Brain microvascular endothelial cell (primary cell): ENCODE measurements at regions not wholly inside any gene's neighbourhood (a gene's known extent, or its start where the extent isn't known, plus 50 kb on each side); places are given as distances from the start of the nearest gene placed in this dataset.

Source experiments
- DNase-seq: peaks from one replicate; pipeline ENCODE4 v3.0.0-alpha.2; 2020
- H3K27ac ChIP-seq: fragments of 250-450 bp; sonication (Bioruptor Pico); 2 replicates; pipeline ENCODE4 v1.5.1; 2020; ENCODE audit warnings: mild to moderate bottlenecking, moderate library complexity
- H3K27me3 ChIP-seq: fragments of 250-450 bp; sonication (Bioruptor Pico); replicated peaks from 2 replicates; pipeline ENCODE4 v1.5.1; 2020; ENCODE audit warnings: mild to moderate bottlenecking
- H3K36me3 ChIP-seq: fragments of 250-450 bp; sonication (Bioruptor Pico); replicated peaks from 2 replicates; pipeline ENCODE4 v1.5.1; 2020; ENCODE audit warnings: mild to moderate bottlenecking
- H3K4me3 ChIP-seq: 2 replicates; pipeline ENCODE4 v1.5.1; 2011; ENCODE audit warnings: low read depth, mild to moderate bottlenecking, control low read depth, low read length, moderate library complexity
- CTCF ChIP-seq: IDR thresholded peaks from 2 replicates; pipeline ENCODE4 v1.5.1; 2011; ENCODE audit warnings: low read depth, mild to moderate bottlenecking, moderate library complexity, low read length, control low read depth, inconsistent platforms; ENCODE audit errors: missing control alignments
- in situ Hi-C: cut with HindIII; loops from 2 replicates; pipeline ENCODE4 v1.10.0; 2017; ENCODE audit warnings: low sequenced_read_pairs, low pct_ligation_motif_present

DNA sequence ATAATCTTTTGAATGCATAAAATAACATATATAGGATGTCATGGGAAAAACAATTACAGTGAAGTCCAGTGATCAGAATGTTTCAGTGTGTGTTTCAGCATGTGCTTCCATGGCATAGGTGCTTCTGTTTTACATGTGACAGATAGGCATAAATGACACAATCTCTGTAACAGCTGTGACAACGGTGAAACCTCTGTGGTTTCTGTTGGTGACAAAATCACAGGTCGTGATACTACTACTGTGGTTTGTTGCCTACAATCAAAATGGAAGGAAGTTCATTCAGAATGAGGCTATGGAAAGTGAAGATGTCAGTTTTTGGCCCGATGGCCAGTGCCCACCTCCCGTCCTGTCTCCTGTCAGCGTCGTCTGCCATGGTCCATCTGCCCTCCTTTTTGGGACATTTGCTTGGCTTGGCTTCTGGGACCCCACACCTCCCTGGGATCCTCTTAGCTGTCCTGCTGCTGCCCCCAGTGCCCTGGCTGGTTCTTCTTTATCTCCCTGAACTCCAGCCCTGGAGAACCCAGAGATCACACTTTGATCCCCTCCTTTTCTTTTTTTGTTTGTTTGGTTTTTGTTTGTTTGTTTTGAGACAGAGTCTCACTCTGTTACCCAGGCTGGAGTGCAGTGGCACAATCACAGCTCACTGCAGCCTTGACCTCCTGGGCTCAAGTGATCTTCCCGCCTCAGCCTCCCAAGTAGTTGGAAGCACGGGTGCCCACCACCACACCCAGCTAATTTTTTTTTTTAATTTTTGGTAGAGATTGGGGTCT lies 79.3 kb upstream of the NAA20 start:
- TF ChIP-seq CTCF: no peak
- in situ Hi-C loops: no loop called here
- Histone ChIP-seq H3K36me3 (no peaks in the 10 kb centered on the region), H3K27ac (no peak overlapping the region), H3K4me3 (no peak overlapping the region), H3K27me3 (no peaks in the 10 kb centered on the region)
- DNase-seq: no peak

GRCh38 chr20:19938421-19939090 lies 78.6 kb upstream of the NAA20 start:
- no peak for DNase-seq
- Histone ChIP-seq H3K4me3 (no peak overlapping the region), H3K27me3 (no peaks in the 10 kb centered on the region), H3K27ac (no peak overlapping the region), H3K36me3 (no peaks in the 10 kb centered on the region)
- in situ Hi-C loops: no loop called here
- TF ChIP-seq CTCF: no peak

DNA sequence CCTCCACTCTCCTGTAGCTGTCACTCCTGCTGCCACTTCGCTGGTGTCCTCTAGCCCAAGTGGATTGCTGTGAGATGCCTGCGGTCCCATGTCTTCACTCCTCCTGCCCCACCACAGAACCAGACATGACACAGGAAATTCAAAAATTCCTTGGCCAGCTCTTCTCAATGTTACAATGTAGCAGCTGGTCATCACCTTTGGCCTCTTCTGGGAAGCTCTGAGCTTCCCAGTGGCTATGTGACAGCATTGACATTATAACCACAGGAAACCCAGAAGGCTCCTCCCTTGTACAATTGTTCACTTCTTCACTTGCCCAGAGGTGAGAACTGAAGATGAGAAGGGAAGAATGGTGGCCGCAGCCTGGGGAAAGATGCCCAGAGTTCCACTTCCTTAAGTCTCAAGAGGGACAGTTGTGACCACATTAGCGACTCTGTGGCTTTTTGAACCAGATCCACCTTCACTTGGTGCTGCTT lies 76.1 kb upstream of the NAA20 start:
- TF ChIP-seq CTCF: no peak
- in situ Hi-C loops: no loop called here

GRCh38 chr20:19942611-19943010 lies 74.6 kb upstream of the NAA20 start:
- Histone ChIP-seq H3K36me3 (no peaks in the 10 kb centered on the region), H3K27ac (no peak overlapping the region), H3K4me3 (no peak overlapping the region), H3K27me3 (no peaks in the 10 kb centered on the region)
- in situ Hi-C loops: no loop called here
- no peak for TF ChIP-seq CTCF
- DNase-seq: no peak

More for the DNA sequence above, 76.1 kb upstream of the NAA20 start:
- DNase-seq: no peak
- Histone ChIP-seq H3K27me3 (no peaks in the 10 kb centered on the region), H3K36me3 (no peaks in the 10 kb centered on the region), H3K4me3 (no peak overlapping the region), H3K27ac (no peak overlapping the region)

DNA sequence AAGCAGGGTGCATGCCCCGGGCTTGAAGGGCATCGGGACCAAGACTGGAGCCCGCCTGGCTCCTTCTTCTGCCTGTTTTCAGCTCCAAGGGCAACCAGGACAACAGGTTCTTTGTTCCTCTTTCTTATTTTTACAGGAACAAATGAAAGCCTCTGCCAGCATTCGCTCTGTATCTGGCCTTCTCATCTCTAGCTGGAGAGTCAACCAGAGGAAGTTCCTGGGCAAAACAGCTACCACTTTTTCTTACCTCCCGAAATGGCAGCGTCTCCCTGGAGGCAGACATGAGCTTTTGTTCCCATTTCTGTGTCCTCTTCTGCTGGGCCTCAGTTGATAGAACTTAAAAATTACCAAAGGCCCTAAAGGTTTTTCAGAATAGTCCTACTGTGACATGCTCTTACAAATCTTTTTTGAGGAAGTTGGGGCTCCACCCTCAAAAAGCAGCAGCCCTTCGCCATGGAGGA lies 74.1 kb upstream of the NAA20 start:
- no peak for TF ChIP-seq CTCF
- in situ Hi-C loops: no loop called here
- Histone ChIP-seq H3K27me3 (no peaks in the 10 kb centered on the region), H3K36me3 (no peaks in the 10 kb centered on the region), H3K27ac (no peak overlapping the region), H3K4me3 (no peak overlapping the region)
- no peak for DNase-seq
